HG03108 (cell line): ENCODE measurements at regions not wholly inside any gene's neighbourhood (a gene's known extent, or its start where the extent isn't known, plus 50 kb on each side); places are given as distances from the start of the nearest gene placed in this dataset.

Experiments
- ATAC-seq: cut with Tn5 transposase; IDR thresholded peaks from one replicate; pipeline ENCODE4 v1.9.1; 2021; ENCODE audit warnings: moderate library complexity; ENCODE audit not compliant: unreplicated experiment

DNA sequence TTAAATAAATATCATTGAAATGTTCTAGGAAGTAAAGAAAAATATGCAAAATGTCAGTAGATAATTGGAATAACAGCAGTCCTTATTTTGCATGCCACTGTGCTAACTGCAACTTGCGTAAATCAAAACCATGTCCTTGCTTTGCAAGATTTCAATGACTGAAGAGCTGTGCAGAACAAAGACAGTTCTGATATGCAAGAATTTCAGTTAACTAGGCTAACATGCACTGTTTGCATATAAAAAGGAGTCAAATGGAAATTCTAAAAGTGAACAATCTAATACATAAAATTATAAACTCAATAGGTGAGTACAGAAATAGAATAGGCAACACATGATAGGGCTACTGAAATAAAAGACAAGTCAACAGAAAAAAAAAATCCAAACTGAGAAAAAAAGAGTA is 1844.6 kb upstream of the NUDT12 start:
- no peak for ATAC-seq

- no peak for ATAC-seq
These were observed 1835.2 kb upstream of the NUDT12 start for GRCh38 chr5:105397749-105398148.

DNA sequence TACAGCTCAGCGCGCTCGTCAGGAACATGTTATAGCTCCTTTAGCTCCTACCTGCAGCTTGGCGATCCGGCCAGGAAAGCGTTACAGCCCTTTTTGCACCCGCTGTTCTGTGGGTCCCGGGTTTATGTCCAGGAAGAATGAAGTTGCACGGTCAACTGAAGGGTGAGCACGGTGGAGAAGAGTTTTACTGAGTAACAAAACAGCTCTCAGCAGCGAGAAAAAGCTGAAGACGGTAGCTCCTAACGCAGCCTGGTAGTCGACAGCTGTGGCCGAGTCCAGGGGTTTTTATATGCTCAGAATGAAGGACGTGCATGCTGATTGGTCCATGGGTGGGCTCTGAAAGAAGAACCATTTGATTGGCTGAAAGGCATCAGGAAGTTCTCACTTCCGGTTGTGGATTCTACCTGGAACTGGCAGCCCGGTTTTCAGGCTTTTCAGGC is 1830.1 kb upstream of the NUDT12 start:
- no peak for ATAC-seq

DNA sequence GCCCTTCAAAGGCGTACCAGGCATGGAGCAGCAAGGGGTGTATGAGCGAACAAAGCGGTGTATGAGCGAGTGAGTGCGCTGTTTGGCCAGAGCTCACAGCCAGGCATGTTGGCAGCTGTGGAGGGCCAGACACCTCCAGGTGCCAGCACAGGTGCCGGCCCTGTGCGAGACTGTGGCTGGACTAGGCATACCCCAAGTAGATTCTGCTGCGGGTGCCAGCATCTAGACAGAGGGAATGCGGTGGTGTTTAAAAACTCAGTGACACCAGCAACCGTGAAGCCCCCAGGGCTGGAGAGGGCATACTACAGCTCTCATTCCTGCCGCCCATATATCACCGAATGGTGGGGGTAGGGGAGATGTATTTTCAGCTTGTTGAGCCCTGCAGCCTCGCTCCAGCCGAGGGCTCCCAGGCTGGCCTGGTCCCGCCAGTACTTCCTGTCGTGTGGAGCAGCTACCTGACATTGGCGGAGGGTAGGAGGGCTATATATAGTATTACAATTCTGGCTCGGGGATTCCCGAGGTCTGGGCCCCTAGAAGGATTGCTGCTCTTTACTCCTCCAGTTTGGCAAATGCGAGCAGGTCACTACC is 1829.6 kb upstream of the NUDT12 start:
- no peak for ATAC-seq

- ATAC-seq: no peak
These were observed 1817.5 kb upstream of the NUDT12 start for GRCh38 chr5:105380126-105380525.

DNA sequence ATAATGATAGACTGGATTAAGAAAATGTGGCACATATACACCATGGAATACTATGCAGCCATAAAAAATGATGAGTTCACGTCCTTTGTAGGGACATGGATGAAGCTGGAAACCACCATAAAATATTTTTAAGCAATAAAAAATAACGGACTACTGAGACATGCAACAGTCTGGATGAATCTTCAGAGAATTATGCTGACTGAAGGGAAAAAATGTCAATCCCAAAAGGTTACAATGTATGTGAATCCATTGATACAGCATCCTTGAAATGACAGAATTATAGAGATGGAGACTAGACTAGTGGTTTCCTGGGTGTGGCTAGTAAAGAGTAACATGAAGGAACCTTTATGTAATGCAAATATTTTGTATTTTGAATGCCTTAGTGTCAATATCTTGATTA is 1808.6 kb upstream of the NUDT12 start:
- ATAC-seq: no peak

- ATAC-seq: no peak
These were observed 1788.0 kb upstream of the NUDT12 start for GRCh38 chr5:105350486-105351140.

- no peak for ATAC-seq
These were observed 1769.0 kb upstream of the NUDT12 start for GRCh38 chr5:105331558-105331957.

DNA sequence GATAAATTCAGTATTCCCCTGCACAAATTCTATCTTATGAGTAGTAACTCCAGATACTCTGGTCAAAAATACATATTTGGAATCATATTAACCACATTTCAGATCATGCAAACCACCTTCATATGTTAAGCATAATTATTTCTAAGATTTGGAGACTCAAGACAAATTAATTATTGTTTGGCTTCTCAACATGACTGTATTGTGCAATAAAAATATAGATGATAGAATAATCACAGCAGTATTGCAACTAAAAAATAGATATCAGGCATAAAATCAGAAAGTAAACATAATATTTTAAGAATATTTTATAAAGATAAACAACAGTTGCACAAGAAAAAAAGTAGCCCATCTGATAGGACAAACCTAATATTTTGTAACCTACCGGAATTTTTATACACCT is 1767.6 kb upstream of the NUDT12 start:
- no peak for ATAC-seq

GRCh38 chr5:105304859-105305258 is 1742.3 kb upstream of the NUDT12 start:
- ATAC-seq: no peak

- no peak for ATAC-seq
These were observed 1726.4 kb upstream of the NUDT12 start for GRCh38 chr5:105288946-105289345.

DNA sequence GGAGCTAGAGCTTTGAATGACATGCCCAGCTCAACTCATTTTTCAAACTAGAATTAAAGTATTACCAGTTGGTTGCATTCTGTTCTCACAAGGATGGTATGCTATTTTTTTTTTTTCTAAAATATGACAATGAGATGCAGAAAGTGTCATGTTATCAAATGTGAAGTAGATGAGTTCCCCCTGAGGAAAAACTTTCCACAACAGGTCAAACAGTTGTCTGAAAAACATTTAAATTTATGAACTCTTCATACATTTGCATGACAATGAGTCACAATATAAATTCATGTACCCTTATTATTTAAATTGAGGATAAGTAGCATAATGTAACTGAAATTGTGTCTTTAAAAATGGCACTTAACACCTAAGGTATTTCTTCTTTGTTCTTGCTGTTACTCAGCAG is 1720.5 kb upstream of the NUDT12 start:
- no peak for ATAC-seq

DNA sequence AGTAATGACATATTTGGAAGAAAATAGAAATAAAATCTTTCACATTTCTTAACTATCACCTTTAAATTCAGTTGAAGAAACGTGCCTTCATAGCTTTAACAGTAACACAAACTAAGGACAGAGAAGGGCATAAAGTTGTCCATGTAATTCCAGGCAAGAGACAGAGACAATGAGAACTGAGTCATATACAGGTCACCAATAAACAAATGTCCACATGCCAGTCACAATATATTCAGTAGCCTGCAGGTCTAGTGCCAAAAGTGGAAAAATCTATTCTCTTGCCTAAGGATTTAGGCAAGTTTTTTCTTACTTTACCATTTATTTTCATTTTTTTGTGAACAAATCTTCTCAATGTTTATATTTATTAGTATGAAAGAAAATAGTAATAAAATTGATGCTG is 1711.5 kb upstream of the NUDT12 start:
- no peak for ATAC-seq

- no peak for ATAC-seq
These were observed 1700.9 kb upstream of the NUDT12 start for GRCh38 chr5:105263515-105263914.

DNA sequence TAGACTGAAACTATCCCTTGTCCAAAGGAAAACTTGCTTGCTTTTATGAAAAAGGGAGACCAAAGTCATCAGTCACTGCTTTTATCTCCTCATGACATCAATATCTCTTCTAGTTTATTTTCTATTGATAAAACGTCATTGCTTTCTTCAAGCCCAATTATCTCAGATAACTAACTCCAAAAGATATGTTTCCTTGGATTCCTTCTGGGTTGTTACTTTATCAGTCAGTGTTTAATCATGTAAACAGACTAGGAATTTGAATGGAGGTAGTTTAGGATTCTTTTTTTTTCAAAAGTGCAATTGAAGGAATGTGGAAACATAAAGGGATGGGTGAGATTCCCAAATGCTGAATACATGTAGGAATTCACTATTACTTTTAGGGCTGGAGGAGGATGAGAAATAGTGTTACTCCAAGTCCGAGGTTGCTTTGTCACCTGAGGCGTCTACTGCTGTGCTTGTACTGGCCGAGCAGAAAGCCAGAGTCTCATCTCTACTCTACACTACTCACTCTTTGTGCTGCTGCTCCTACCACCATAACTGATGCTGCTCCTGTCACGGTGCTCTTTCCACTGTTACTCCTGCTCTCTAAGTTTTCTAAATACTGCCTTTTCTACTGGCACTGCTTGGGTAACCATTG is 1697.1 kb upstream of the NUDT12 start:
- no peak for ATAC-seq

GRCh38 chr5:105238561-105238960 is 1676.0 kb upstream of the NUDT12 start:
- no peak for ATAC-seq

DNA sequence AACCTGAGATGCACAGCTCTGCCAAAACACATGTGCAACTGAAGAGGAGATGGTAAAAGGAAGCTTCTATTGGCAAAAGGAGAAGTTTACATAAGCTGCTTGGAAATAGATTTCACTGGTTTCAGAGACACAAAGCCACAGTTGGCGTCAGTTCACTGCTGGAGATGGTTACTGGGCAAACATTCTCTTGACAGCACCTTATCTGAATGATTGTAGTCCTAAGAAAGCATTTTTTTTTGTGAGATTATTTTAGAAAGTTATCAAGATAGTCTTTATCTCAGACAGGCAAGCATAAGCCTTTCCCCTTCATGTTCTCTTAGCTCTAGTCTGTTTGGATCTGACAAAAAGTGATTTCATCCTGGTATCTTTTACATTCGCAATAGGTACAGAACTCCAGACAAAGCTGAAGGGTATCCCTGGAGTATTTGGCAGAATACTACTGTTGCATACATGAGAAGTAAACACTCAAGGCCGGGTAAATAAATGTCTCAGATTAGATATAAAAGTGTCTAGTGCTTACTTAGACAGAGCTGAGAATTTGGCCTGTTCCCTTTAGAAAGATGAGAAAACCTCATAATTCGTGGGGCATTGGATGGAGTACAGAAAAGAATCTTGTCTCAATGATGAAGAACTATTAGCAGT is 1668.0 kb upstream of the NUDT12 start:
- ATAC-seq: no peak

GRCh38 chr5:105218018-105218417 is 1655.4 kb upstream of the NUDT12 start:
- ATAC-seq: no peak

GRCh38 chr5:105213078-105213477 is 1650.5 kb upstream of the NUDT12 start:
- ATAC-seq: no peak

- no peak for ATAC-seq
These were observed 1644.5 kb upstream of the NUDT12 start for GRCh38 chr5:105207066-105207465.

DNA sequence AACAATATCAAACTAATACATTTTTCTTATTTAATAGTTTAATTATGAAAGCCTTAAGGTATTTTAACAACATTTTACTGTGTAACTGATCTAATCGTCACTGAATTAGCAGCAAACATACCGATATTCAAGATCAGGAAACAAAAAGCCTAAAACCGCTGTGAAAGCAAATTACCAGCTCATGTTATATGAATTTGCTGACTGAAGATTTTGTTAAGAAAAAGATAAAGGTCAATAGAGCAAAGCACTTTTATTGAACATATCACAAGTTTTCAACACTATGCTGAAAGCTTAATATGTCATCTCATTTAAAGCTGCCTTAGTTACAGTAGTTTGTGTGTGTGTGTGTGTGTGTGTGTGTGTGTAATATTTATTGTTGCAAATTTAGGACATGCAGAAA is 1634.9 kb upstream of the NUDT12 start:
- ATAC-seq: no peak

- no peak for ATAC-seq
These were observed 1633.2 kb upstream of the NUDT12 start for GRCh38 chr5:105195765-105196164.
